ENCODE measurements at regions not wholly inside any gene's neighbourhood (a gene's known extent, or its start where the extent isn't known, plus 50 kb on each side); places are given as distances from the start of the nearest gene placed in this dataset.

DNA sequence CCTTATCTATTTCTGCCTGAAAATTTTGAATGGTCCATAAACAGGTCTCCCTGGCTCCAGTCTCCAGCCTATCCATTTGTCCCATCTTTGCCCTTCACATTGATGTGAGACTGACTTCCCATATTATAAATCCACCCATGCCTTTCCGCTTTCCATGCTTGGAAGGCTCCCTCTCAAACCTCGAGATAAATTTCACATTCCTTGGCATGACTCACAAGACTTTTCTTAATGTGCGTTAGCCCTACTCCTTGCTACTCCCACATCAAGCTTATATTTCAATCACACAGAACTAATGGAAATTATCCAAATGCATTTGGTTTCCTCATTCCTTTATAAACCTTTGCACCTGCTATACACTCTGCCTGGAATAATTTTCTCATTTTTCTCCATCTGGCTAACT is 163.7 kb upstream of the NTM start:
- H3K27ac ChIP-seq (ENCODE audit: low read depth, low read length), result no peak overlapping the region
- H3K9ac ChIP-seq (ENCODE audit: low read depth, low read length), result no peak overlapping the region
- no peak overlapping the region for H3K4me3 ChIP-seq (ENCODE audit: low read depth, low read length)
- H3K27me3 ChIP-seq (ENCODE audit: control insufficient read depth, insufficient read depth, low read length), result no peaks in the 10 kb centered on the region
- H3K4me1 ChIP-seq (ENCODE audit: control insufficient read depth, insufficient read depth, low read length), result no peaks in the 10 kb centered on the region
- H3K36me3 ChIP-seq (ENCODE audit: control insufficient read depth, insufficient read depth, low read length), result no peaks in the 10 kb centered on the region
- no peaks in the 10 kb centered on the region for H3K9me3 ChIP-seq (ENCODE audit: control insufficient read depth, insufficient read depth, low read length)

GRCh38 chr11:131207901-131208300 is 162.5 kb upstream of the NTM start:
- H3K27ac ChIP-seq (ENCODE audit: low read depth, low read length), result no peak overlapping the region
- H3K4me1 ChIP-seq (ENCODE audit: control insufficient read depth, insufficient read depth, low read length), result no peaks in the 10 kb centered on the region
- no peak overlapping the region for H3K4me3 ChIP-seq (ENCODE audit: low read depth, low read length)
- H3K9me3 ChIP-seq (ENCODE audit: control insufficient read depth, insufficient read depth, low read length), result no peaks in the 10 kb centered on the region
- no peaks in the 10 kb centered on the region for H3K27me3 ChIP-seq (ENCODE audit: control insufficient read depth, insufficient read depth, low read length)
- no peak overlapping the region for H3K9ac ChIP-seq (ENCODE audit: low read depth, low read length)
- H3K36me3 ChIP-seq (ENCODE audit: control insufficient read depth, insufficient read depth, low read length), result no peaks in the 10 kb centered on the region

GRCh38 chr11:131217313-131218310 is 152.8 kb upstream of the NTM start:
- Histone ChIP-seq H3K27ac (ENCODE audit: low read depth, low read length) (peak overlapping the region; percentile 42), H3K4me3 (ENCODE audit: low read depth, low read length) (no peak overlapping the region)

GRCh38 chr11:131218542-131218941 is 151.9 kb upstream of the NTM start:
- Histone ChIP-seq H3K36me3 (ENCODE audit: control insufficient read depth, insufficient read depth, low read length) (no peaks in the 10 kb centered on the region), H3K27ac (ENCODE audit: low read depth, low read length) (peak overlapping the region; percentile 42), H3K4me3 (ENCODE audit: low read depth, low read length) (no peak overlapping the region), H3K9me3 (ENCODE audit: control insufficient read depth, insufficient read depth, low read length) (no peaks in the 10 kb centered on the region), H3K27me3 (ENCODE audit: control insufficient read depth, insufficient read depth, low read length) (no peaks in the 10 kb centered on the region), H3K9ac (ENCODE audit: low read depth, low read length) (no peak overlapping the region), H3K4me1 (ENCODE audit: control insufficient read depth, insufficient read depth, low read length) (peaks cover 49% of the 10 kb centered on the region)

More at GRCh38 chr11:131217313-131218310, 152.8 kb upstream of the NTM start:
- no peaks in the 10 kb centered on the region for H3K27me3 ChIP-seq (ENCODE audit: control insufficient read depth, insufficient read depth, low read length)
- no peaks in the 10 kb centered on the region for H3K36me3 ChIP-seq (ENCODE audit: control insufficient read depth, insufficient read depth, low read length)
- H3K9me3 ChIP-seq (ENCODE audit: control insufficient read depth, insufficient read depth, low read length), result no peaks in the 10 kb centered on the region
- peaks cover 40% of the 10 kb centered on the region for H3K4me1 ChIP-seq (ENCODE audit: control insufficient read depth, insufficient read depth, low read length)
- H3K9ac ChIP-seq (ENCODE audit: low read depth, low read length), result no peak overlapping the region

DNA sequence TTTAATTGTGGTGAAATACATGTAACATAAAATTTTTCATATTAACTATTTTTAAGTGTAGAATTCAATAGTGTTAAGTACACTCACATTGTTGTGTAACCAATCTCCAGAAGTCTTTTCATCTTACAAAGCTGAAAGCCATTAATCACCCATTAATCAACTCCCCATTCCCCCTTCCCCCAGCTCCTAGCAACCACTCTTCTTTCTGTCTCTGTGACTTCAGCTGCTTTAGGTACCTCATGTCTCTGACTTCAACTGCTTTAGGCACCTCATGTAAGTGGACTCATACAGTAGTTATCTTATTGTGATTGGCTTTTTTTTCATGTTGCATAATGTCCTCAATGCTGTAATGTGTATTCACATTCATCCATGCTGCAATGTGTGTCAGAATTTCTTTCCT is 150.8 kb upstream of the NTM start:
- no peaks in the 10 kb centered on the region for H3K27me3 ChIP-seq (ENCODE audit: control insufficient read depth, insufficient read depth, low read length)
- no peaks in the 10 kb centered on the region for H3K36me3 ChIP-seq (ENCODE audit: control insufficient read depth, insufficient read depth, low read length)
- no peak overlapping the region for H3K9ac ChIP-seq (ENCODE audit: low read depth, low read length)
- no peaks in the 10 kb centered on the region for H3K9me3 ChIP-seq (ENCODE audit: control insufficient read depth, insufficient read depth, low read length)
- H3K27ac ChIP-seq (ENCODE audit: low read depth, low read length), result no peak overlapping the region
- no peak overlapping the region for H3K4me3 ChIP-seq (ENCODE audit: low read depth, low read length)
- H3K4me1 ChIP-seq (ENCODE audit: control insufficient read depth, insufficient read depth, low read length), result peaks cover 54% of the 10 kb centered on the region

DNA sequence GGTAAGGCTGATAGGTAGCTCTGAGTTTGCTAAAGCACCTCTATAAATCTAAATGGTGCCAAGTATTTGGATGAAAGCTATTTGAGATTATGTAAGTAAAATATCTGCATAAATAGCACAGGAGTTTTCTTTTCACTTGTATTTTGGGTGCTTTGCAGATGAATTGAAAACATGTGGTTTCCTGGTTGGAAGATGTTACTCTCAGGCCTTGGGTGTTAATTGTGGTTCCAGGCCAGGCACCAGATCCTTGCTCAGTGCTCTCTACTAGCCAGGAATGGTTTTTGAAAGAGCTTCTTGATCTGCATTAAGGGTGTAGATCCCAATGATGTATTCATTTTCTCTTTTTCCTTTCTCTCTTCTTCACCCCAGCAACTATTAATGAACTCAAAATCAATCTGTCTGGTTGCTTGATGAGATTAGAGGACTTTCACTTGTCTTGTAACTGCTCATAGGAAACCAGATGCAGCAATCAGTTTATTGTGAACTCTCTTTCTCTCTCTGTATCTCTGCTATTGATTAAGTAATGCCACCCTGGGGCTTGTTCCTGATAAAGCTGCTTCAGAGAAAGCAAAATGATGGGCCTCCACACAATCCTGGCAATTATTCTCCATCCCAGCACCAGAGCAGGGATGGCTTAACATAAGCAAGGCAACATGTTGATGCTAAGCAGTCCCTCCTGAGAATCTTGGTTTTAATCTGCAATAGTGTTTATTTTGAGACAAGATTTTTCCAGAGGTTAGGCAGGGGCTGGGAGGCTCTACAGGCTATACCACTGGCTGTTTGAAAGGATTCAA is 147.0 kb upstream of the NTM start:
- Histone ChIP-seq H3K9ac (ENCODE audit: low read depth, low read length) (peak overlapping the region; percentile 51; the same call in 1 of the 2 replicates), H3K9me3 (ENCODE audit: control insufficient read depth, insufficient read depth, low read length) (no peaks in the 10 kb centered on the region), H3K27me3 (ENCODE audit: control insufficient read depth, insufficient read depth, low read length) (no peaks in the 10 kb centered on the region), H3K27ac (ENCODE audit: low read depth, low read length) (peak overlapping the region; percentile 84), H3K4me3 (ENCODE audit: low read depth, low read length) (no peak overlapping the region; the same call in 1 of the 2 replicates), H3K36me3 (ENCODE audit: control insufficient read depth, insufficient read depth, low read length) (no peaks in the 10 kb centered on the region), H3K4me1 (ENCODE audit: control insufficient read depth, insufficient read depth, low read length) (peaks cover 40% of the 10 kb centered on the region)

DNA sequence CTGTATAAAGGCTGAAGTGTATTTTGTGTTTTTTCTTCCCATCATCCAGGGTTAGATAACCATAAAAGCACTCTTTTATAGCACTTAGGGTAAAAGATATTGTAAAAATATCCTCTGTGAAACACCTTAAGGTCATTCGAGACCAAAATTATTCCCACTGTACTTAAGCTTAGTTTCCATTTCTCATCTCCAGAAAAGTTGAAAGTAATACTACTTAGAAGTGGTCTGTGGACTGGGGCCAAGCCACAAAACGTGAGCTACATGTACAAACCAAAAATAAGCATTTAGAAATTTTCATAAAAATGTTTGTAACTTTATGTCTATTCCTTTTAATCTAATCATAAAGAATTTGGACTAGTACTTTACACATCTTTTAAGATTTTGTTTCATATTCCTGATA is 142.0 kb upstream of the NTM start:
- H3K27ac ChIP-seq (ENCODE audit: low read depth, low read length), result no peak overlapping the region
- H3K9ac ChIP-seq (ENCODE audit: low read depth, low read length), result no peak overlapping the region
- no peaks in the 10 kb centered on the region for H3K27me3 ChIP-seq (ENCODE audit: control insufficient read depth, insufficient read depth, low read length)
- peaks cover 16% of the 10 kb centered on the region for H3K4me1 ChIP-seq (ENCODE audit: control insufficient read depth, insufficient read depth, low read length)
- no peak overlapping the region for H3K4me3 ChIP-seq (ENCODE audit: low read depth, low read length)
- H3K9me3 ChIP-seq (ENCODE audit: control insufficient read depth, insufficient read depth, low read length), result no peaks in the 10 kb centered on the region
- H3K36me3 ChIP-seq (ENCODE audit: control insufficient read depth, insufficient read depth, low read length), result no peaks in the 10 kb centered on the region

DNA sequence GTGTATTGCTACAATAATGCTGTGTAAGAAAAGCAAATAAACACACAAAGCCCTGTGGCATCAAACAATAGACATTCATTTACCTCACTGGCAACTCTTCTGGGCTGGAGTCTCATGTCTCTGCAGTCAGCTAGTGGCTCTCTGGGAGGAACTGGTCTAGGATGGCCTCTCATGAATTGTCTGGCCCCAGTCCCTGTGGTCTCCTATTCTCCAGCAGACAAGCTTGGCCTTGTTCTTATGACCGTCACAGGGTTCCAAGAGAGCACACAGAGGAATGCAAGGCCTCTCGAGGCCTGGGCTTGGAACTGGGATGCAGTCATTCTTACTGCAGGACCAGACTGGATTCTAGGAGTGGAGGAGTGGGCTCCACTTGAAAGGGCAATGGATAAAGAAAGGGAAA is 141.2 kb upstream of the NTM start:
- no peaks in the 10 kb centered on the region for H3K27me3 ChIP-seq (ENCODE audit: control insufficient read depth, insufficient read depth, low read length)
- no peak overlapping the region for H3K9ac ChIP-seq (ENCODE audit: low read depth, low read length)
- no peaks in the 10 kb centered on the region for H3K36me3 ChIP-seq (ENCODE audit: control insufficient read depth, insufficient read depth, low read length)
- no peak overlapping the region for H3K4me3 ChIP-seq (ENCODE audit: low read depth, low read length)
- peaks cover 8% of the 10 kb centered on the region for H3K4me1 ChIP-seq (ENCODE audit: control insufficient read depth, insufficient read depth, low read length)
- H3K27ac ChIP-seq (ENCODE audit: low read depth, low read length), result no peak overlapping the region
- H3K9me3 ChIP-seq (ENCODE audit: control insufficient read depth, insufficient read depth, low read length), result no peaks in the 10 kb centered on the region

GRCh38 chr11:131231317-131231940 is 139.0 kb upstream of the NTM start:
- H3K9me3 ChIP-seq (ENCODE audit: control insufficient read depth, insufficient read depth, low read length), result no peaks in the 10 kb centered on the region
- no peaks in the 10 kb centered on the region for H3K36me3 ChIP-seq (ENCODE audit: control insufficient read depth, insufficient read depth, low read length)
- no peak overlapping the region for H3K9ac ChIP-seq (ENCODE audit: low read depth, low read length)
- no peak overlapping the region for H3K4me3 ChIP-seq (ENCODE audit: low read depth, low read length)
- no peak overlapping the region for H3K27ac ChIP-seq (ENCODE audit: low read depth, low read length)
- no peaks in the 10 kb centered on the region for H3K27me3 ChIP-seq (ENCODE audit: control insufficient read depth, insufficient read depth, low read length)
- H3K4me1 ChIP-seq (ENCODE audit: control insufficient read depth, insufficient read depth, low read length), result peaks cover 9% of the 10 kb centered on the region

- H3K27me3 ChIP-seq (ENCODE audit: control insufficient read depth, insufficient read depth, low read length), result no peaks in the 10 kb centered on the region
- no peak overlapping the region for H3K4me3 ChIP-seq (ENCODE audit: low read depth, low read length)
- no peak overlapping the region for H3K9ac ChIP-seq (ENCODE audit: low read depth, low read length)
- H3K4me1 ChIP-seq (ENCODE audit: control insufficient read depth, insufficient read depth, low read length), result peaks cover 9% of the 10 kb centered on the region
- H3K36me3 ChIP-seq (ENCODE audit: control insufficient read depth, insufficient read depth, low read length), result no peaks in the 10 kb centered on the region
- H3K27ac ChIP-seq (ENCODE audit: low read depth, low read length), result no peak overlapping the region
- H3K9me3 ChIP-seq (ENCODE audit: control insufficient read depth, insufficient read depth, low read length), result no peaks in the 10 kb centered on the region
Observed at GRCh38 chr11:131232261-131232660, 138.2 kb upstream of the NTM start.
